GM12892 (cell line): ENCODE measurements at regions not wholly inside any gene's neighbourhood (a gene's known extent, or its start where the extent isn't known, plus 50 kb on each side); places are given as distances from the start of the nearest gene placed in this dataset.

ENCODE experiments used
- DNase-seq: peaks from one replicate; pipeline ENCODE4 v3.0.0; 2011; ENCODE audit not compliant: insufficient read length
- FAIRE-seq: peaks from 2 replicates; lab custom pipeline; 2011; peaks lifted over from hg19 to GRCh38; lab: Jason Lieb, UNC
- POLR2A ChIP-seq: IDR thresholded peaks from 2 replicates; pipeline ENCODE4 v1.6.1; 2011; ENCODE audit warnings: low read depth, low read length, control low read depth
- POLR2AphosphoS5 ChIP-seq: IDR thresholded peaks from 2 replicates; pipeline ENCODE4 v1.6.1; 2011; ENCODE audit warnings: low read depth, low read length, control low read depth
- TAF1 ChIP-seq: IDR thresholded peaks from 2 replicates; pipeline ENCODE4 v1.6.1; 2011; ENCODE audit warnings: low read depth, mild to moderate bottlenecking, control low read depth, low read length, borderline replicate concordance

DNA sequence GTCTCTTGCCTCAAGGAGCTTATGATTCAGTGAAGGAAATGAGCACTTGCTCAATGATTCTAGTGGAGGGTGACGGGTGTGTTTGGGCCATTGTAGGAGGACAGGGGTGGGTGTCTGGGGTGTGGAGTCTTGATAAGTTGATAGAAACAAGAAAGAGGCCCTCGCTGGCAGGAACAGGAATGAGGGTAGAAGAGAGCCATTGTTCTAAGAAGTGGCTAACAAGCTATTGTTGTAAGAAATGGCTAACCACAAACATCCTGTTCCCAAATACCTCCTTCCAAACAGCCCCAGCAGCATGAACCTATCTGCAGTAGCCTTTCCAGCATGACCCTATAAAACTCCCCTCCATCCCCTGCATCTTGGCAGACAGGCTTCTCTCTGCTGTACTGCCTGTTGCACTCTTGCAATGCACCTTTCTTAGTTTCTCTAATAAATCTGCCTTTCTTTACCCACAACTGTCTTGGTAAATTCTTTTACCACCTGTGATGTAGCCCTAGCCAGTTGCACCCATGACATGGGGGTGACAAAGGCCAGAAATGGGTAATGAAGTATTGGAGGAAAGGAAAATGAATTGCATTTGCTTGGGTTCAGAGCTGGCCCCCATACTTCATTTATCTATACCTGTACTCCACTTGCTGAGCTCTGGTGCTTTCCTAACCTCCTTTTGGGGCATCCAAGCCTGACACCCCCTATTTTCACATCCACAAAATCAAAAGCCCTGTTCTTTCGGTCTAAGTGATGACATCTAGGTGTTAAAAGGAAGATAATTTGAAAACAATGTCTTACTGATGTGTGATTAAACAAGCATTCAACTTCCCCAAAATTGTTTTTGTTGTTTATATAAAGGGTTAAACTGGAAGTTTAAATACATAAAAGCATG is 389.1 kb downstream of the GRIN2B start:
- FAIRE-seq (no peak), DNase-seq (no peak)
- TF ChIP-seq POLR2AphosphoS5 (no peak), POLR2A (no peak), TAF1 (no peak)

DNA sequence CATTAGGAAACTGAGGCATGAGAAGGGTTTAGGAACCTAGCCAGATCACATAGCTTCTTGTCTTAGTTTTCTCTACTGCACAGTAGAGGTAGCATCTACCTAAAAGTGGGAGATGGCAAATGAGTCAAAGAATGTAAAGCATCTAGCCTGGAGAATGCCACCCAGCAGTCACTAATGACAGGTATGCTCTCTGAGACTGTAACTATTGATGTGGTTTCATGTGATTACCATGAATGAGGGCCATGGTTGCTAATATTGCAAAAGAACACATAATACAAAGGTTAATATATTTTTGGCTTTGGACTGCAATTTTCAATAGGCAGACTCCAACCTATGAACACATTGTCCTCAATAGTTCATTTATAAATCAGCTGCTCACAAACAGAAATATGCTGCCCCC is 389.9 kb downstream of the GRIN2B start:
- DNase-seq = no peak

DNA sequence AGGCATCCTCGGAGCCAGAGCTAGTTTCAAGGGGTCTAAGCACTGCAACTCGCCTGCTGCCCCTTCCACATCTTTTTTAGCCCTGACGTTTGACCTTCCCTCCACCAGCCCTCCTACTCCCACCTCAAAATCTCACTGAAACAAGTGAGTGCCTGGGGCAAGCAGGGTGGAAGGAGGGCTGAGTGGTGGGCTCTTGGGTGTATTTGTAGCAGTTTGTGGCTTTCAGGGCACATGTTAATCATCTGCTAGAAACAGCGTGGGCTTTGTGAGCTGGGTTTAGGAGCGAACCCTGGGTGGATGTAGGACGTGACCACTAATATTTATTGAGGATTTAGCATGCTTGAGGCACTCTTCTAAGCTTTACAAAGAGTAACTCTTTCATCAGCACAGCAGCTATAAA is 390.3 kb downstream of the GRIN2B start:
- DNase-seq = no peak
- no peak for FAIRE-seq
- TF ChIP-seq POLR2AphosphoS5 (no peak), TAF1 (no peak), POLR2A (no peak)

More for the DNA sequence above, 389.9 kb downstream of the GRIN2B start:
- FAIRE-seq = no peak
- no peak for TF ChIP-seq POLR2AphosphoS5

DNA sequence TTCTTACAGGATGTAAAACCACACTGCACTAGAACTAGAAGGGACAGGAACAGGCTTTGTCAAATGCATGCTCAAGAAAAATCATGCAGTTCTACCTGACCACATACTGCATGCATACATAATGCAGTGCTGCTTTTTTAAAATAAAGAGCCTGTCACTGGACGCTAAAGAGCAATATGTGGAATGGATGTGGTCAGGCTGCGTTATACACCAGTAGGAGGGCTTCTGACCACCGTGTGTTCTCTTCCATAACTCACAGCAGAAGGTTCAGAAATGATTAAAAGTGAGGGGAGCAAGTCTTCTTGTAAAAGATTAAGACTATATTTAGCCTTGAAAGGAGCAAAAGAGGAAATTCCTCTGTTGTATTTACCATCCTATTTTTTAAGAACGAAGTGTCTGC is 392.0 kb downstream of the EMP1 start:
- DNase-seq = no peak
- TF ChIP-seq TAF1 (no peak), POLR2AphosphoS5 (no peak), POLR2A (no peak)
- no peak for FAIRE-seq

DNA sequence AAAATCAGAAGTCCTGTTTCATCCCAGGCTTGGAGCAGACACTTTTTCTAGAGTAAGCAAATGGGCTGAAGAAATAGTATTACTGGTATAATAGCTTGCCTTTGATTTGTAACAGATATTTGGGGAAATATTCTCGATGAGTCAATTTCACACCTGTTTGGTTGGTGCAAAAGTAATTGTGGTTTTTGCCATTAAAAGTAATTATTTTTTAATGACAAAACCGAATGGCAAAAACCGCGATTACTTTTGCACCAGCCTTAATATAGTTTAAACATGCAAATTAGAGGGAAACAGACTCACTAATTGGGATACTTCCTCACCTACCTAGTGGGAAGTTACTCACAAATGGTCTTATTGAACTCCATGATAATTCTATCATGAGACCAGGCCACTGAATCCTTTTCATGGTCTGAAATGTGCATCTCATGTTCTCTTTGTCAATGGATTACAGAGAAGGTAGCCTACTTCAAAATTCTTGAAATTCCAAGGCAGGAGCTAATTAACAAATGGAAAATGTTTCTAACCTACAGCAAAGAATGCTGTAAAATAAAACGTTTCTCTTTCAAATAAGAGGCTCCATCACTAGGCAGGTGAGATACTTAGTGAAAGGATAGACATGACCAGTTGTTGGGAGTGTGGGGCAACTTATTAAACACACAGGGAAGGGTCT is 391.3 kb downstream of the EMP1 start:
- FAIRE-seq (no peak), DNase-seq (no peak)
- TF ChIP-seq POLR2A (no peak), TAF1 (no peak), POLR2AphosphoS5 (no peak)

DNA sequence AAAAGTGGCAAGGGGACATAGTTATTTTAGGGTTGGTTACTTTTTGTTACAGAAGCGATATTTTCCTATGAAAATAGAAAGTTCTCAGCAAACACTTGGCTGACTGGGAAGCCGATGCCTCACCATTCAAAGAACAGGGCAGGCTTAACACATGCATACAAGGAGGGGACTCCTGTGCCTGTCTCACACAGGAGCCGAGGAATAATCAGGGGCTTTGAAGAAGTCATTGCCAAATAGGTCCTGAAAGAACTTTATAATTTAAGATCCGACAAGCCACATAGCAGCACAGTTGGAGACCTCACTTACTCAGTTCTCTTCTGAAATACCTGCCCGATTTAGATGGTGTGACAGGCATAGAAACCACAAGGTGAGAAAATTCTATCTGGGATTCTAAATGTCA is 389.8 kb downstream of the EMP1 start:
- FAIRE-seq = no peak
- no peak for TF ChIP-seq TAF1
- no peak for TF ChIP-seq POLR2AphosphoS5
- TF ChIP-seq POLR2A = no peak
- no peak for DNase-seq

DNA sequence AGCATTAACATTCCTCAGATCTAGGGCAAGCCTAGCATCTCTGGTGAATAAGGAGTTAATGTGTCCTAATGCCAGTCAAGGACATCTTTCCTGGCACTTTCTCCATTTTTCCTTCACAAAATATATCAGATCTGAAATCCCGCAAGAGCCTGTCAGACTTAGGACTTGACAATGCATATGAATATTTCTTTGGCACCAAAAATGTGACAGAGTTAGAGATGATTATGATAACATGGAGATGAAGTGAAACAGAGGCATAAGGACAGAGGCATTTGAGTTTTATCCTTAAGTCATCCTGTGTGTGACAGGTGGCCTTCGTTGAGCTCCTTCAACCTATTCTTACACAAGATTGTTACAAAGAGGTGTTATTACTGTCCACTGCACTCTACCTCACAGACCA is 388.0 kb downstream of the EMP1 start:
- no peak for FAIRE-seq
- DNase-seq = no peak
- TF ChIP-seq TAF1 (no peak), POLR2AphosphoS5 (no peak), POLR2A (no peak)

DNA sequence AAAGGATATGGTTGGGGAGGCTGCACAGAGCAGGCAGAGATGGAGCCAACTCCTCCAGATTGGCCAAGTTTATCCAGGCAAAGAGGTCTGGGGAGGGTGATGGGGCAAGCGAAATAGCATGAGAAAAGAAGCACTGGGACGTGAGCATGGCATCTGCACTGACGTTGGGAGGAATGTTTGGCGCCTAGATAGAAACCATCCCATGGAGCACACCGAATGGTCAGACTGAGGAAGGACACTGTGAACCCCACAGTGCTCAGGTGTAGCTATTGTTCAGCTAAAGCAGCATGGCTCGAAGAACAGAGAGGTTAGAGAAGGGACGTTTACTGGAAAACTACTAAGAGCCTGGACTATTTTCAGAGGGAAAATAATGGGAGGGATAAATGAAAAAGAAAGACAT is 387.1 kb downstream of the EMP1 start:
- FAIRE-seq = no peak
- no peak for TF ChIP-seq TAF1
- TF ChIP-seq POLR2A = no peak
- no peak for TF ChIP-seq POLR2AphosphoS5

DNA sequence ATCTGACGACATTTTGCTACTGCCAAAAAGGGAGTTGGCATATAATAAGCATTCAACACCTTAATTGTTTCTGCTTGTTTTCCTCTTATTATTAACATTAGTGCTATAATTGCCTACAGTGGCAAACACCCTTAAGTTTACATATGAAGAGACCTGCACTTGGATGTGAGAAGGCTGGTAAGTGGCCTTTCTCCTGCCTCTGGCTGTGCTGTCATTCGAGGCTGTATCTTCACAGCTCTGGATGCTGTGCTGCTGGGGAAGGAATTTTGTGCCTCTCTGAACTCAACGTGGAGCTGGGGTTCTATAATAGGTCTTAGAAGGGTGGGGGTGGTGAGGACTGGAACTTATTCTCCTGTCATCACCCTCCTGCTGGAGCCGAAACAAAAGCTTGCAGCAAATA is 385.9 kb downstream of the EMP1 start:
- FAIRE-seq (no peak), DNase-seq (no peak)
- TF ChIP-seq TAF1 = no peak
- TF ChIP-seq POLR2AphosphoS5 = no peak
- TF ChIP-seq POLR2A = no peak

More for the DNA sequence above, 387.1 kb downstream of the EMP1 start:
- no peak for DNase-seq

DNA sequence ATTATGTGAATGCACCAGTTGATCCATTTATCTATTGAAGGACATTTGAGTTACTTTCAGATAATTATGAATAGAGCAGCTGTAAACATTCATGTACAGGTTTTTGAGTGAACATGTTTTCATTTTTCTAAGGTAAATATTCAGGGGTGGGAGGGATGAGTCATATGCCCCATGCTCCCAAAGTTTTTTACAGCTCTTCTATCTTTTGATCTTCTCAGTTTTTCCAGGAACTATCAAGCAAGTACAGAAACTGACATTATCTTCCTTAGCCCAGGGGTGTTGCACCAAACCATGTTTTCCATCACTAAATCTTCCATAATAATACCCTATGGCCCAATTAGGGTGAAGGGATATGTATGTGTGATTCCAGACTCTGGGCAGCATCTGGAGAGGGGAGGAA is 384.5 kb downstream of the EMP1 start:
- FAIRE-seq (no peak), DNase-seq (no peak)

DNA sequence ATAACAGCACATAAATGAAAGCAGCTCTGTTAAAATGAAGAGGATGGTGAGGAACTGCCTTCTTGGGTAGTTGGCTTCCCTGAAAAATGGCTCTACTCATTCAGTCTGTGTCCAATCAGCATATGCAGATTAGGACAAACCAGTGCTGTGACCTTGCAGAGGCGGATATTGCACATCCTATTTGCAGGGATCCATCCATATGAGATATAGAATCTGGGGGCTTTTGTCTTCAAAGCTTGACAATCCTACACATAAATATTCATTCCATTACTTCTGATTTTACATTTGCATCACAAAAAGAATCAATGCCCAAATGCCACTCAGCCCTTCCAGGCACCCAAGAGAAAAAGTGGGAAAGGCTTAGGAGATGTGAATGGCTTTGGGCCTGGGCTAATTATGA is 383.7 kb downstream of the EMP1 start:
- DNase-seq (no peak), FAIRE-seq (no peak)
- TF ChIP-seq POLR2AphosphoS5 (no peak), POLR2A (no peak), TAF1 (no peak)

More for the DNA sequence above, 384.5 kb downstream of the EMP1 start:
- TF ChIP-seq TAF1 = no peak
- no peak for TF ChIP-seq POLR2A
- no peak for TF ChIP-seq POLR2AphosphoS5

DNA sequence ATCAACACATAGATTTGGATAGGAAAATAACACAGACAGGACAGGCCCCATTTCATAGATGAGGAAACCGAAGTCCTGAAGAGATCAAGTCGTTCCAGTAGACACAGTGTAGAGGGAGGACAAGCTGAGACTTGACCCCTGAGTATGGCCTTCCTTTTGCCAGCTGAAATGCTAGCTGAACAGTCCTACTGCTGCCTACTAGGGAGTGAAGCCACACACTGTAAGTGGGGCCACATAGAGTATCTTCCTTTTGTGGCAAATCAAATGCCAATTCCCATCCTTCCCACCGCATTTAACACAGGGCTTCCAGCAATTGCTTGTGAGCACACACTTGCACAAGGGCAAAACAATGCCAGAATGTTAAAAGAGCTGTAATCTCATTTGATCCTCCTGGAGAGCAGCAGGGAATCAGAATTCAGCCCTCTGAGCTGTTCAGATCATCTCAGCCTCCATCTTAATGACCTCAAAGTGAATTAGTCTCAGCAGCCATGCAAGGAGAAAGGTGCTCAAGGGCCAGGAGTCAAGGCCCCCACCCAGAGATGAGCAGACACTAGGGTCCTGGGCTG is 380.5 kb downstream of the EMP1 start:
- FAIRE-seq (no peak), DNase-seq (no peak)
- TF ChIP-seq TAF1 = no peak
- no peak for TF ChIP-seq POLR2AphosphoS5
- no peak for TF ChIP-seq POLR2A
